ENCODE measurements at regions not wholly inside any gene's neighbourhood (a gene's known extent, or its start where the extent isn't known, plus 50 kb on each side); places are given as distances from the start of the nearest gene placed in this dataset.
"Not testable (repeated sequence)": the region's sequence is repeated elsewhere in the genome, so short reads cannot be mapped to it uniquely, and the experiment has no call there.

- TF ChIP-seq CTCF (IDR thresholded peaks at IDR 0.05) = no peak
- TF ChIP-seq POLR2A (IDR thresholded peaks at IDR 0.05) = no peak
- TF ChIP-seq POLR2AphosphoS5 (IDR thresholded peaks at IDR 0.05) = no peak
- no peak for DNase-seq (ENCODE audit: low spot score)
- no peaks in the 10 kb centered on the region for H3K4me1 ChIP-seq (replicated peaks)
- no peaks in the 10 kb centered on the region for H3K9me3 ChIP-seq
- no peak overlapping the region for H3K27ac ChIP-seq
- WGBS = 94% methylated on average over 2 of the region's 2 CpGs
- H3K36me3 ChIP-seq = no peaks in the 10 kb centered on the region
- intact Hi-C loops (cut with DNase I) = no loop called here
- no peaks in the 10 kb centered on the region for H3K27me3 ChIP-seq (replicated peaks; ENCODE audit: insufficient read depth)
- H3K4me3 ChIP-seq = no peak overlapping the region
Measured at GRCh38 chr5:57642698-57643097, 160.1 kb upstream of the ACTBL2 start.

DNA sequence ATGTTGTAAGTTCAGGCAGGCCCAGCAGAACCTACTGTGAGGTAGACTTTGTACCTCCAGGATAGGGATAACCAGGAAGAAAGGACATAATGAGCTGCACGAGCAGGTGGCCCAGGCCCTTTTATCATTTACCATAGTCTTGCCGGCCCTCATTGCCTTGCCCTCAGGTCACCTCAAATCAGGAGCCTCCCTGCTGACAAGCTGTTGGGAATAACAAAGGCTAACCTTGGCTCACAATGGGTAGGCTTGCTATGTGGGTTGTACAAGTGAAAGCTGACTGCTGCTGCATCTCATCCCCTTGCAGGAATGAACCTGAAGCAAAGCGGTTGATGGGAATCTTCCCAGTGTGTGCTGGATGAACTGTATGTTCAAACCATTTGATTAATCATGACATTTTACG is 159.5 kb upstream of the ACTBL2 start:
- 96% methylated on average over 4 of the region's 4 CpGs for WGBS
- Histone ChIP-seq H3K4me1 (replicated peaks) (no peaks in the 10 kb centered on the region), H3K27ac (no peak overlapping the region), H3K36me3 (no peaks in the 10 kb centered on the region), H3K27me3 (replicated peaks; ENCODE audit: insufficient read depth) (no peaks in the 10 kb centered on the region), H3K9me3 (no peaks in the 10 kb centered on the region), H3K4me3 (no peak overlapping the region)
- TF ChIP-seq POLR2A (IDR thresholded peaks at IDR 0.05) (no peak), CTCF (IDR thresholded peaks at IDR 0.05) (no peak), POLR2AphosphoS5 (IDR thresholded peaks at IDR 0.05) (no peak)
- DNase-seq (ENCODE audit: low spot score) = no peak
- intact Hi-C loops (cut with DNase I) = no loop called here

- Histone ChIP-seq H3K4me1 (replicated peaks) (no peaks in the 10 kb centered on the region), H3K27me3 (replicated peaks; ENCODE audit: insufficient read depth) (no peaks in the 10 kb centered on the region), H3K4me3 (no peak overlapping the region), H3K27ac (no peak overlapping the region), H3K9me3 (no peaks in the 10 kb centered on the region), H3K36me3 (no peaks in the 10 kb centered on the region)
- intact Hi-C loops (cut with DNase I) = no loop called here
- WGBS = 97% methylated on average over 3 of the region's 3 CpGs
- no peak for TF ChIP-seq POLR2AphosphoS5 (IDR thresholded peaks at IDR 0.05)
- no peak for TF ChIP-seq POLR2A (IDR thresholded peaks at IDR 0.05)
- TF ChIP-seq CTCF (IDR thresholded peaks at IDR 0.05) = no peak
- DNase-seq (ENCODE audit: low spot score) = no peak
Measured at GRCh38 chr5:57635146-57635777, 152.7 kb upstream of the ACTBL2 start.

DNA sequence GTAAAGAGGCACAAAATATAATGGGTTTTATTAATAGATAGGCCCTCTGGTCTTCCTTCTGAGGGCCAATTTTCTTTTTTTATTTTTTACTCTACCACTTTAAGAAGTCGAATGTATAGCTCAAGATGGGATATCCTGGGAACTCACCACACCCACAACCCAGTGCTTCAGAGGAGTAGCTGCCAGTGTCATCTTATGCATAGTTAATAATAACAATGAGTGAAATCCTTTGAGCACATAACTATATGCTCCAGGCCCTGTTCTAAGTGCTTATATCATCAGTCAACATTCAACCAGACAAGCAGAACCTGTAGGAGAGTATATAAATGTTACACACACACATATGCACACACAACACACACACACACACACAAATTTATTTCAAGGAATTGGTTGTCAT is 150.3 kb upstream of the ACTBL2 start:
- Histone ChIP-seq H3K4me3 (no peak overlapping the region), H3K4me1 (replicated peaks) (no peaks in the 10 kb centered on the region), H3K27ac (no peak overlapping the region), H3K27me3 (replicated peaks; ENCODE audit: insufficient read depth) (no peaks in the 10 kb centered on the region), H3K36me3 (no peaks in the 10 kb centered on the region), H3K9me3 (no peaks in the 10 kb centered on the region)
- intact Hi-C loops (cut with DNase I) = no loop called here
- no peak for DNase-seq (ENCODE audit: low spot score)
- TF ChIP-seq POLR2A (IDR thresholded peaks at IDR 0.05) (no peak), CTCF (IDR thresholded peaks at IDR 0.05) (no peak), POLR2AphosphoS5 (IDR thresholded peaks at IDR 0.05) (no peak)
- 86% methylated on average over 1 of the region's 1 CpG for WGBS

- H3K9me3 ChIP-seq; H3K4me3 ChIP-seq; intact Hi-C loops (cut with DNase I); DNase-seq (ENCODE audit: low spot score); H3K4me1 ChIP-seq (replicated peaks); H3K27me3 ChIP-seq (replicated peaks; ENCODE audit: insufficient read depth); H3K27ac ChIP-seq; H3K36me3 ChIP-seq: not testable (repeated sequence)
Measured at GRCh38 chr5:57631139-57631538, 148.5 kb upstream of the ACTBL2 start.
